Fibroblast of villous mesenchyme (primary cell): ENCODE measurements at regions not wholly inside any gene's neighbourhood (a gene's known extent, or its start where the extent isn't known, plus 50 kb on each side); places are given as distances from the start of the nearest gene placed in this dataset.

Source experiments
- DNase-seq: peaks from one replicate; pipeline ENCODE4 v3.0.0-alpha.2; 2010; ENCODE audit warnings: low read depth
- H3K4me3 ChIP-seq: 2 replicates; pipeline ENCODE4 v1.5.1; 2011; ENCODE audit warnings: low read depth, mild to moderate bottlenecking, low read length
- TF ChIP-seq, protein P1 (sequence below): IDR thresholded peaks from 2 replicates; pipeline ENCODE4 v1.5.1; 2012; ENCODE audit warnings: low read depth, mild to moderate bottlenecking, low read length; ENCODE audit not compliant: insufficient read depth

DNA sequence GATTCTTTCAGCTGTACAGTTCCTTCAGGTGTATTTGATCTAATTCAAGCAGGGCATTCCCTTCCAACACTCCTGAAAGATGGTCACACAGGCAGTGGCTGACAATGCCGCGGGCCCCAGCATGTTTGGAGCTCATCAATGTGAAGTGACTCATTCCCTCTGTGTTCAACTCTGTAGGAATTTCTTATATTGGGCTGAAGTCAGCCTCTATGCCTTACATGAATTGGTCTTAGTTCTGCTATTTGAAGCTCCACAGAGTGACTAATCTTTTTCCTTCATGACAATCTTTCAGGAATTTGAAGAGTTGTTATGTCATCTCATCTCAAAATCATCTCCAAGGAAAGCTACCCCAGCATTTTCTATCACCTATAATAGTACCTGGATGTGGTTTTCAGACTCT is 142.5 kb upstream of the C2CD4B start:
- no peak overlapping the region for H3K4me3 ChIP-seq
- peak; percentile 12 for DNase-seq
- TF ChIP-seq, protein P1, sequence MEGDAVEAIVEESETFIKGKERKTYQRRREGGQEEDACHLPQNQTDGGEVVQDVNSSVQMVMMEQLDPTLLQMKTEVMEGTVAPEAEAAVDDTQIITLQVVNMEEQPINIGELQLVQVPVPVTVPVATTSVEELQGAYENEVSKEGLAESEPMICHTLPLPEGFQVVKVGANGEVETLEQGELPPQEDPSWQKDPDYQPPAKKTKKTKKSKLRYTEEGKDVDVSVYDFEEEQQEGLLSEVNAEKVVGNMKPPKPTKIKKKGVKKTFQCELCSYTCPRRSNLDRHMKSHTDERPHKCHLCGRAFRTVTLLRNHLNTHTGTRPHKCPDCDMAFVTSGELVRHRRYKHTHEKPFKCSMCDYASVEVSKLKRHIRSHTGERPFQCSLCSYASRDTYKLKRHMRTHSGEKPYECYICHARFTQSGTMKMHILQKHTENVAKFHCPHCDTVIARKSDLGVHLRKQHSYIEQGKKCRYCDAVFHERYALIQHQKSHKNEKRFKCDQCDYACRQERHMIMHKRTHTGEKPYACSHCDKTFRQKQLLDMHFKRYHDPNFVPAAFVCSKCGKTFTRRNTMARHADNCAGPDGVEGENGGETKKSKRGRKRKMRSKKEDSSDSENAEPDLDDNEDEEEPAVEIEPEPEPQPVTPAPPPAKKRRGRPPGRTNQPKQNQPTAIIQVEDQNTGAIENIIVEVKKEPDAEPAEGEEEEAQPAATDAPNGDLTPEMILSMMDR, result no peak

GRCh38 chr15:62316413-62317060 is 151.5 kb upstream of the C2CD4B start:
- DNase-seq, result no peak
- H3K4me3 ChIP-seq, result no peak overlapping the region
- TF ChIP-seq, protein P1, result no peak

- TF ChIP-seq, protein P1, result no peak
- no peak for DNase-seq
- H3K4me3 ChIP-seq, result no peak overlapping the region
Observed at GRCh38 chr15:62320259-62320658, 155.2 kb upstream of the C2CD4B start.

DNA sequence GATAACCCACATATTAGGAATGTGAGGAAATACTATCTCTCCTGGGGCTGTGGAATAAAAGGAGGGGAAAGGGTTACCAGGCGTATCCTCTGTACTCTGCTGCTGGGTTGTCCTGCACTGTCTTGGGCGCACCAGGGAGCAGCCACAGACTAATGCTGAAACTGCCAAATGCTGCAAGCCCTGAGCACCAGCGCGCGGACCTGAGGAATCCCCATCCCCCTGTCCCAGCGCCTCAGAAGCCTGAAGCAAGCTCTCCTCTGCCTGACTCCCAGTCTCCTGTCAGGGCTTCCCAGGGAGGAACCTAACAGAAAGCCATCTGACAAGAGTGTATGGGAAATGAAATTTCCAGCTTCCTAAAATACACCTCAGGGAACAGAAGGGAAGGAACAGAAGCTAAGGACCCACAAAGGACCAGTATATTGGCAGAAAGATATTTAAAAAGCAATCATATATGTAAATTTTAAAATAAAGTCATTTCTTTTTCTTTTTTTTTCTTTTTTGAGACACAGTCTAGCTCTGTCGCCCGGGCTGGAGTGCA is 158.3 kb upstream of the C2CD4B start:
- H3K4me3 ChIP-seq, result no peak overlapping the region
- DNase-seq, result no peak
- TF ChIP-seq, protein P1, result no peak

DNA sequence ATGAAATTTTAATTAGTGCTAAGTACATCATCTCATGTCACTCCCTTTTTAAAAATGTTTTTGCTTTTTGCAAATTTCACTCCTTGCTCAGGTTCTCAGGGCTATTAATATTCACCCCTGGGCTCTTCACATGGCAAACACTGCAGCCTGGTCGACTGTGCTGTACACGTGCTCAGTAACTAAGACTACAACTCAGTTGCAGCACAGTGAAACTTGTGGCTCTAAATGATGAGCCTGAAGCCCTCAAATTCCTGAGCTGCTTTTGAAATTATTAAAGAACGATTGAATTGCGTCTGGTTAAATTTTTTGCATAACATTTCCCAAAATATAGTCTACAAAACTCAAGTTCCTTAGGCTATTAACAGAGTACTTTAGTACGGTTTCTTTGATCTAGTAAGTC is 159.3 kb upstream of the C2CD4B start:
- TF ChIP-seq, protein P1, result no peak
- no peak for DNase-seq
- no peak overlapping the region for H3K4me3 ChIP-seq

DNA sequence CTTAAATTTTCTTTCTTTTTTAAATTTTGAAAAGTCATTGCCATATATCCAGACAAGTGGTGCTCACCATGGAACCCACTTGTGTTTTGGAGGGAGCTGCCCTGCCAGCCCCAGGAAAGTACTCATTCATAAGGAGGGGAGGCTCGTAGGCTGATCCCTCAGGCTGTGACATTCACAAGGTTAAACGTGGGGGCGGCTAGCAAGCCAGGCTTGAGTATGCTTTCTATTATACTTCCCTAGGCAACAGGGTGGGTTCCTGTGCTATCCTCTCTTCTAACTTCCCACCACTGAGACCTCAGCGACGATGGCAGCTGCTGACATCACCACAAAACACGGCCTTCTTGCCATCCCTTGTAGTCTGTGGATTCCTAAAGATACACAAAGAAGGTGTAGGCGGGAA is 160.5 kb upstream of the C2CD4B start:
- no peak for DNase-seq
- no peak overlapping the region for H3K4me3 ChIP-seq
- TF ChIP-seq, protein P1, result no peak
